HG03108 (cell line): ENCODE measurements at regions not wholly inside any gene's neighbourhood (a gene's known extent, or its start where the extent isn't known, plus 50 kb on each side); places are given as distances from the start of the nearest gene placed in this dataset.
"Not testable (repeated sequence)": the region's sequence is repeated elsewhere in the genome, so short reads cannot be mapped to it uniquely, and the experiment has no call there.

Source experiments
- ATAC-seq: cut with Tn5 transposase; IDR thresholded peaks from one replicate; pipeline ENCODE4 v1.9.1; 2021; ENCODE audit warnings: moderate library complexity; ENCODE audit not compliant: unreplicated experiment

DNA sequence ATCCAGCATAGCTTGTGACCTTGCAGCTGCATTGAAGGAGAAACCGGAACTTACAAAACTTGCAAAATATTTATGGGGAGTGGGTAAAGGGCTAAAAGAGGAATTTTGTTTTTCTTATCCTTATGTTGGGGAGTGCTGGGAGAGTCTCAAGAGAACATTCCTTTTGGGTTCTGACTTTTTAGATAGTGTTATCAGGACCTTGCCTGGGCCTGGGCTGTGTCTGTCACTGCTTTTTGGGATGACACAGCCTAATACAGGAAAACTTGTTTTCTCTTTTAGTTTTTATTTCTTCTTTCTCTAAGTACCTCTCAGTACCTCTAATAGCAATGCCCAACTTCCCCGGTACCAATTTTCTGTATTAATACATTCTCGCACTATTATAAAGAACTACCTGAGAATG, 850.6 kb downstream of the RPS29 start:
- no peak for ATAC-seq

DNA sequence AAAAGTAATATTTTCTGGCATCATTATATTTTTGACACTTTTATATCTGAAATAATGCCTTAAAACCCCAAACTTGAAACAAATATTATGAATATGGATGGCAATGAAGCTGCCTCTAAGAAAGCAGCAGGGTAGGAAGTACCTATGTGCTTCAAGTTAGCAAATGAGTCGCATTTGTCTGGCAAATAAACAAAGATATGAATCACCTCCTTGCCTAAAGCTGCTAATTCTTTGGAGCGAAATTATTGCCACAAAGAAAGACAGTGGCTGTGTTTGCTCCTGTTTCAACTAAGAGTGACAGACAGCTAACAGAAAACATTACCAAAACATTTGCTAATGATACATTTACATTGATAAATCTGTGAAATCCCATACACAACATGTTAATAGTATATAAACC, 854.9 kb downstream of the RPS29 start:
- no peak for ATAC-seq

DNA sequence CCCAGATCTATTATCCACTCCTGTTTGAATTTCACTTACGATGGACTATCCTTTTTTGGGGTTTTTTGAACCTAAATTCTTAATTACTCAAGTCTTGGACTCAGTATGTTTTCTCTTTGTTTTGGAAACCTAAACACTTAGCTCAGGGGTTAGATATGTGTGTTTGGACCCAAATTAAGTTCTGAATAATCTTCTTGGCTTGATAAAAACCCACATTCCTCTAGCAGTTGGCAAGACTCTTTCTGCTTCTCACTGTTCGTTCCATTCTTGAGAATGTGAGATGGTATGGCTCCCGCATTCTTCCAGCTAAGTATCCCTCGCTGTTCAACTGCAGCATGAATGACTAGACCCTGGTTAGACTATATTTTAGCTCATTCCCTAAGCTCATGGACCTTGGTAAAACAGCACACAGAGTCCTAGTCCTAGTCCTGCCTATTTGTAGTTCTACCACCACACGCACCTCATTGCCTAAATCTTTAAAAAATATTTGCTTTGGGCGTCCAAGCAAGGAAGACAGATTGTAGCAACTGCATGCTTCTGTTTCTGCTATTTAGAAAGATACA, 860.0 kb downstream of the RPS29 start:
- ATAC-seq, result no peak

DNA sequence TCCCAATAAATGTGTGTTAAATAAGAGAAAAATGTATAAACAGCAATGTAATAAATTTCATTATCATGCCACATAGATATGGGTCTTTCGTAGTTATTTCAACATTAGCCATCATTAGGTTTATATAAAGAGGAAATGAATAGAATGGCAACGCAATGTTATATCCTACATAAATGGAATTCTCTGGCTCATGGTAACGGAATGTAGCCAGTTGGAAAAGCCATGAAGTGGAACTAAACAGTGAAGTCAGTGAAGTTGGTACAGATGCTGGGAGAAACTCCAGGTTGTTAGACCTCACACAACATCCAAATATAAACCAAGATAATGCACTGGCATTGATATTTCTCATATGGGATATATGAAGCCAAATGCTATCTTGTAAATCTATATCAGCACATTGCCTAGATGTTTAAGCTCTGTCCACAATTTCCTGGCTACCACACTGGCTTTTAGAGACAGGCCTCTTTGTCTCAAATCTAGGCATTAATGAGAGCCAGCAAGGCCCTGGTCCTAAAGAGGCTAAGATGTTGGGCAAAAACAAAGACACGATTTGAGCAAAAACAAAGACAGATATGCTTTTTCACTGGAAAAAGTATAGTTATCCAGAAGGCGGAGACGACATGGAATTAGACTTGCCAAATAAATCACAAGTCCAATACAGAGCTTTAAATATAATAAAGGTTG, 861.0 kb downstream of the RPS29 start:
- no peak for ATAC-seq

DNA sequence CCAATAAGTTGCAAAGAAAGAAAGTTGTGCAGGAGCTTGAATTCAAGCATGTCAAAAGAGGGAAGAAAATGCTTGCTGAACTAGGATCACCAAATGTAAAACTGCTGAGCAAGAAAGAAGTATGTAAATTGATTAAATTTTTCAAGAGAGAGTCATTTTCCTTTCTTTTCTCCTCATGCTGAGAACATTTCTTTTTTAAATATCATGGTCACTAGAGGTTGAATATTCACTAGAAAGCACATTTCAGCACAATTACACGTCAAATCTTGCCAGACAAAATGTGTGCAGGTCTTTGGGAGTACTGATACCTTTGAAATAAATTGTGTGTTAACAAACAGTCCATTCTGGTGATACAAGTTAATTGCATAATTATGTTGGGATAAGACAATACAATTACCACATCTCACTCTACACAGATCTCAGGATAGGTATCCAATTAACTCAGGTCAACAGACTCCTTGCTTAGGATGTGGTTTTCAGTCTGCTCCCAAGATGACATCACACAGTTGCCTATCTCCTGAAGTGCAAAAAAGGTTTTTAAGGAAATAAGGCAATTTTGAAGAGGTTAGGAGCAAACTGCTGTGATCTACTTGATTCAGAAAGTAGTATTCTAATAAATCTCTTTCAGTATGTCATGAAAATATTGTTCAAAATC, 862.2 kb downstream of the RPS29 start:
- ATAC-seq, result no peak

DNA sequence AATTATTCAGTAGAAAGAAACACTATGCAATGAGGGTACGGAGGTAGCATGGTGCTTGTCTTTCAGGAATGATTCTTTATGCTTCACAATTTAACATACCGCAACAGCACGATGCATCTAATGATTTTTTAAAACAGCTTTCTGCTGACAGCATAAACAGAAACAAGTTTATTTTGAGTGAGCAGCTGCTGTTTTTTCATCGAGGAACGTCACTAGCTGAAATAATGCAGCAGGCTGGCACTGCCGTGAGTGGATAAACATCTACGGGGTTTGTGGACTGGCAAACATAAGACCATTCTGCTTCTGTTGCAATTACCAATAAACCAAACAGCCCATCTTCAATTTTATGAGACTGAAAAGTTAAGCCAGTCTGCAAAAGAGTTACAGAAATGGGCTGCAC, 871.8 kb downstream of the RPS29 start:
- ATAC-seq, result no peak

DNA sequence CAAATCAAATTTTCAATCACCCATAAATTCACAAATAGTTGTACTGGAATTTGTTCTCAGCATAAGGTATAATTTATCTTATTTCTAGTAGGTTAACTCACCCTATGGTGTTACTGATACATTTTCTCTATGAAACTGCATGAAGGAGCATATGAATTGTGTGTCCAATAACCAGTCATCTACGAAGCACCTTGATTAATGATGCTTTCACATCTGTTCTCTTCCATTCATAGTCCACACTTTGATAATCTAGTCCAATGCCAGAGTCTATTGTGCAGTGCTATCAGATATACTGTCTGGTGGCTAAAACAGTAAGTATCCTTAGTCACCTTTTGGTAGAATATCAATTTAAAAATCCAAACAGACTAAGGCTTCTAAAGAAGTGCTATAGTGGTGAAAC, 876.0 kb downstream of the RPS29 start:
- no peak for ATAC-seq

DNA sequence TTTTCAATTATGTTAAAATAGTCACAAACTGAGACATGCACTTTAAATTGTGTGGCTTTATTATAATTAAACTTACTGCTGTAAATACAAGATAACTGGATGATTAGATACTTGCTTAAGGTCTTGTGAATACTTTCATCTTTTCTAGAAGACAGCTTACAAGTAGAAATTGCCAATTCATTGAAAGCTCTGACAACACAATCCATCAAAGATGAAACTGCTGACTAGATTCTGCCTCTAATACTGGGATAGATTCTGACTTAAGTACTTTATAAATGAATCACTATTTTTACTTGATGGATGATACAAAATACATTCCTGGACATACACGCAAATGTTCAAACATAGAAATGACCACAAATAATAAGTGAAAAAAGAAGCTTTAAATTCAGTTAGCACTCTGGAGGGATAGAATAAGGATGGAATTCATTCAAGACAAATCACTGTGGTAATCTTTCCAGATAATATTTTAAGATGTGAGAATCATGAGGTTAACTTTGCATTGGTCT, 876.8 kb downstream of the RPS29 start:
- ATAC-seq, result no peak

DNA sequence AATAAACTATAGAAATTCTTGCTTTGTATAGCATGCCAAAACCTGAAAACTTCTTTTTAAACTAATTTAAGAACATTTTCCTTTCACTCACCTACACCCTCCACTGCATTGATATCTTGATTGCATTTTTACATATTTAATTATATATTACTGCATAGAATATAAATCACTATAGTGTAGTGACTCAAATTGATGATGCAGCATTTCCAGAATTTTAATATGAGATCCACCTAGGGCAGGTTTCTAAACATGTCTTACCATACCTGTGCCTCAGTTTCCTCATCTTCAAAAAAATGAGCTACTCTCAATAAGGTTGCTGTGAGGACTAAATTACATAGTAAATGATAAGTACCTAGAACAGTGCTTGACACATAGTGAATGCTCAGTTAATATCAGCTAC, 881.5 kb downstream of the RPS29 start:
- no peak for ATAC-seq

DNA sequence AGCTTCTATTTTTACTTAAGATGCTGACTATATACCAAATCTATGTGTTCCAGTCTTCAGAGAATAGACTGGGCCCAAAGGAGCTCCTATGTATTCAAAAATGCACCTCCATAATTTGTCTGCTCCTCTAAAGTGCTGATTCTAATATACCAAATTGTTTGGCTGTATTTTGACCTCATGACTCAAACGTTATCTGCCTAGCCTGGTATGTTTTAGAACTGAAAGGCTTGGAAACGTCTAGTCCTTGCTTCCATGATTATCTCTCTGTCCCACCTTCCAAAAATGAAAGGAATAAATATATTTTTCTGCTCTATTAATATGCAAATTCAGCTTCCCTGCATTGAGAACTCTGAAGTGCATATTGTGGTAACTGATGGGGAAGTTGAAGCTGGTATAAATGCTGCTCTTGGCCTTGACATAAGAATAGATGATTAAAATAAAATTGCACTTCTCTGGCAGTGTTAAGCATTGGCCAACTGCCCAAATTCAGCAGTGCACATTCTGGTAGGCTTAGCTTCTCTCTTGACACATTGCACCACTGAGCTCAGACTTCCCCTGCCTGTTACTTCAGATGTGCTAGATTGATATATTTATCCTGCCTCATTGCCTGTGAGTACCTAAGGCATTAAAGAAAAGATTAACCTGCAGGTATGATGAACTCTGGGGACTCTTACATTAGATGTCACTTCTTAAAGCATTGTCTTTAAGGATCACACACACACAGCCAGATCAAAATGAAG, 882.3 kb downstream of the RPS29 start:
- no peak for ATAC-seq

DNA sequence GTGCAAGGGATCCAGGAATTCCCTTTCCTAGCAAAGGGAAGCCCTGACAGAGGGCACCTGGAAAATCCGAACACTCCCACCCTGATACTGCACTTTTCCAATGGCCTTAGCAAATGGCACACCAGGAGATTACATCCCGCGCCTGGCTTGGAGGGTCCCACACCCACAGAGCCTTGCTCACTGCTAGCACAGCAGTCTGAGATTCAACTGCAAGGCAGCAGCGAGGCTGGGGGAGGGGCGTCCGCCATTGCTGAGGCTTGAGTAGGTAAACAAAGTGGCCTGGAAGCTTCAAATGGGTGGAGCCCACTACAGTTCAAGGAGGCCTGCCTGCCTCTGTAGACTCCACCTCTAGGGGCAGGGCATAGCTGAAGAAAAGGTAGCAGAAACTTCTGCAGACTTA, 888.8 kb downstream of the RPS29 start:
- ATAC-seq, result not testable (repeated sequence)

DNA sequence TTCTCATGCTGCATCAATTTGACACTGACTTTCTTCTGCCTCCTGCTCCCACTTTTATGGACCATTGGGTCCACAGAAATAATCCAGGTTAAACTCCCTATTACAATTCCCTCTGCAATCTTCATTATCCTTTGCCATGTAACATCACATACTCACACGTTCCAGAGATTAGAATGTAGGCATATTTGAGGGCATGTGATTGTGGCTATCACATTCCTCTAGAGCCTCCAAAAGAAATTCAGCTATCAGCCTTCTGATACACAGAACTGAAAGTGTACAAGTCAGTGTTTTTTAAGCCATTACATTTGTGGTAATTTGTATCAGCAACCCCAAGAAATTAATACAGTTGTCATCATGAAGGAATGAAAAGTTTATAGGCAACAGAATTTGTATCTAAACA, 892.4 kb downstream of the RPS29 start:
- no peak for ATAC-seq

DNA sequence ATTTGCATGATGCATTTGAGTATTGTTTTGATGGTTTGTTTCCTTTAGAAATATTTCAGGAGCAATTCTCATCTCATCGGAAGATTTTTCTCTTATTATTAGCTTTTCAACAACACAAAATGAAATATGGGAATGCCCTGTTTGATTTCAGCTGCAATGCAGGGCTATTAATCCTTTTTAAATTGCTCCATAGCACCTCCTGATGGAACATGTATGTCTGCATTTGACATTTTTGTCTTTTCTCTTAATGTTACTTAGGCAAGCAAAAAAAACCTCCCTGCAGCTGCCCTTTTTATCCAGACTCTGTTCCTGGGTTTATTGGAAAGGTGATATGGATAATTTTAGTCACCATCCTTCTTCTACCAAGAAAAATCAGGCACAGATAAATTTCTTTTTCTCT, 895.8 kb downstream of the RPS29 start:
- ATAC-seq, result no peak

DNA sequence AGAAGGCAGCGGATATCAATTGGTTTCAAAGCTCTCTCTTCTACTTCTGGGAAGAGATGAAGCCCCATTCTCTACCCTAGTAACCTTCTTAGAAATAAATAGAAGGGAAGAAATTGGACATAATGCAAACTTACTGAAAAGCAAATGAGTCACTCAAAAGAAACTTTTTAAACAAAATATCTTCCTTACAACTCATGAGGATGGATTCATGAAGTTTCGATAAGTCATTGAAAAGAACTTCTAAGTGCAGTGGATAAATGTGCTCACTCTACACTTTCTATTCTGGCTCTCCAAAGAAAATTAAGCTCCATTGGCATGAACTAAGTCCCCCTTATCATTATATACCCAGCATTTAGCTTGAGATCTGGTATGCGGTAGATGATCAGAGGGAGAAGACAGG, 899.5 kb downstream of the RPS29 start:
- ATAC-seq, result no peak

DNA sequence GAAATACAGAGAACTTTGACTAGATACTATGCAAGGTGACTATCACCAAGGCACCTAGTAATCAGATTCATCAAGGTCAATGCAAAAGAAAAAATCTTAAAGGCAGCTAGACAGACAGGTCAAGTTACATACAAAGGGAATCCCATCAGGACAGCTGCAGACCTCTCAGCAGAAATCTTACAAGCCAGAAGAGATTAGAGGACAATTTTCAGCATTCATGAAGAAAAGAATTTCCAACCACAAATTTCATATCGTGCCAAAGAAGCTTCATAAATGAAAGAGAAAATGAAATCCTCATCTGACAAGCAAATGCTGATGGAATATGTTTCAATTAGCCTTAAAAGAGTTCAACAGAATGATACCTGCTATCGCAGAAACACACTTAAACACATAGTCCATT, 913.7 kb downstream of the RPS29 start:
- no peak for ATAC-seq

DNA sequence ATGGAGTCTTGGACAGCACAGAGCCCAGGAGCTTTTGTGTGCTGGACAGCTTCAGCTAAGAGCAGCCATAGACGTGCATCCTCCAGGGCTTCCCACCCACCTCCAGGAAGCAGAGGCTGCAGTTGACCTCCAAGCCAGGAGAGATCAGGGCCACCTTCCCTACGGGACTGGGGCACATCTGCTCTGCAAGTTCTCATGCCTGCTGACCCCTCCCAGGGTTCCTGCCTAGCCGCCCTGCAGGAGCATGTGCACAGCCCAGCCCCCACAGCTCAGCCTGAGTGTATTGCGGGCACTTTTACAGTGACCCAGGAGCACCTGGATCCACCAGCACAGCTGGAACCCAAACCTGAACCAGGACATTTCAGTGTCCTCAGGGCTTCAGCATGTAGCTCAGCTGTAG, 915.2 kb downstream of the RPS29 start:
- ATAC-seq, result no peak

DNA sequence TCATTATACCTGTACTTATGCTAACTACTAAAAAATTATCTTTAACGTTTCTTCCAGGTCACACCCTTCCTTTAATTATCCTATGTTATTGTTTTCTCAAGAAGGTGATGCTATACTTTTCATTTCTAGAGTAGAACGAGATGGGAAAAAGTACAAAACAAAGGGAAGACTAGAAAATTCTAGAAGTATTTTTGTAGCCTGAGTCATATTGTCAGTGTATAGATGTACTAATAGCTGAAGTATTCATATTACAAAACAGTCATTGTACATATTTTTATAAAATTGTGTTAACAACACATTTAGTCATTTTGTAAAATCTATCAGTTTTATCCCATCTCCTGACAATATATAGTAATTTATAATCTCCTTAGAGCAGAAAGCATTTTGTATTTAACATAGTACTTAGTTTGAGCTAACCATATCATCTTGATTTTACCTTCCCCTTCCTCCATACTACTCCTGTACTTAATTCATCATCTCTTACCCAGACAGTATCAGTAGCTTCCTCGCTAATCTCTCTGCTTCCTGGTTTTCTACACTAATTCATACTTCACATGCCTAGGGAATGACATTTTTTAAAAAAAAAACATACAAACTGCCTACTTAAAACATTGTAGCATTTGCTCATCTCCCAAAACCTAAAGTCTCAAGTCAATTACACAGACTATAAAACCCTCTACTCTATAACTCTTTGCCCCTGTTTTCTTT, 920.9 kb downstream of the RPS29 start:
- ATAC-seq, result no peak

DNA sequence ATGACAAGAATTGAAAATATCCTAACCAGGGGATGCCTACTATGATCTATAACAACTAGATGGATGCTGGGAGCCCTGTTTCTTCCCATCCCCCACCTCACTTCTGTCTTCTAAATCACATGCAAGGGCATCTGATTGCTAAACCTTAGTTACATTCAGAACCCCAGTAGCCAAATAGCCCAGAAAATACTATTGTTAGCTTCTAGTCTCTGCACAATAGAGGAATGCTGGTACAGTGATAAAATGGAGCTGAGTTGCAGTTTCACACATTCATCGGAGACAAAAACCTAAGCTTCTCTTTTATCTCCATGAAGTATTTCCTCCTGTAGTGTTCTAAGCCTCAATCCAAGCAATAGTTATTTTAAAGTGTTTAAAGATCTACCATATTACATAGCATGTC, 942.9 kb downstream of the RPS29 start:
- no peak for ATAC-seq

DNA sequence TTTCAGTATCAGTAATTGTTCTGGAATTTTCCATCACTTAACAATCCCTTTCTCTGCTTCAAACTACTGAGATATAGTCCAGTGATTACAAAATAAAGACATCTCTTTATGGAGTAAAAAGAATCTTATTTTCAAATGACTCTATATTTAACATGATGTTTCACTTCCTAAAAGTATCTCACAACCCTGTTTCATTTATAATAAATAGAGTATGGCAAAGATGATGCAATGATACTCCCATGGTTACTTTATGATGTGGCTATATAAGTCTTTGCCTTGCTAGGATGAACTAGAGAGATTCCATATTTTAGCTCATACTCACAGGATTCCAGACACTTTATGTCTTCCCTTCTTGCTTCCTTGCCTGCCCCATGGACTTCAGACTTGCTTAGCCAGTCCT, 953.5 kb upstream of the MDGA2 start:
- ATAC-seq, result no peak

DNA sequence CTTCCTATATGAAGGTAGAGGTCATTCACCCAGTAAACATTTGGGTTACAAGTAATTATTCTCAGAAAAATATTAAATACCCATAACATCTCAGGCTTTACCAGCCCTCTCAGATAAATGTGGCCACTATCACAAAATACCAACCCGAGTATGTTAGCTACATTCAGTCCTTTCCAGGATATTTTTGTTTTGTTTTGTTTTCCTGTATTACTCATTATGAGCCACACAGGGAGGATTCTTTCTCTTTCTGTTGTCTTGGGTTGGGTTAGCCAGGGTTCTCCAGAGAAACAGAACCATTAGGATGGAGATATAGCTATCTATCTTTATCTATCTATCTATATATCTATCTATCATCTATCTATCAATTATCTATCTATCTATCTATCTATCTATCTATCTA, 947.6 kb upstream of the MDGA2 start:
- no peak for ATAC-seq

DNA sequence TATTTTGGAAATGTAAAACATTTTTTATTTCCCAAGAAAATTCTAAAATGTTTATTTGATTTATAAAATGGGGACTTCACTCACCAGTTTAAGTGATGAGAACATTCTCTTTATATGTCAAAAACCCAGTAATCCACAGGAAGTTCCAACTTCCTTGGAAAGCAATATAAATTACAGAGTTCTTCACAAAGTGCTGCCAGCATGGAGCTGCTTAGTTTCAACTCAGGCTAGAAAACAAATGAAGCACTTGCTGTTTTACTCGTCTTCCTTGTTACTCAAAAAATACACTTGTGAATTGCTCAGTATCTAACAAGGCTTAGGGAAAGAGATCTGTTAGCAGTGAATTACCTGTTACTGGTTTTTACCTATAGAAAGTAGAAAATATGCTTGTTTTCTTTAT, 942.7 kb upstream of the MDGA2 start:
- no peak for ATAC-seq
